GM12878 (cell line): ENCODE measurements at regions not wholly inside any gene's neighbourhood (a gene's known extent, or its start where the extent isn't known, plus 50 kb on each side); places are given as distances from the start of the nearest gene placed in this dataset.

Experiments
- ATAC-seq: fragments of 200-7000 bp; cut with Tn5 transposase; 3 replicates; pipeline ENCODE4 v1.9.1; 2020; ENCODE audit warnings: mild to moderate bottlenecking, moderate library complexity
- BruUV-seq: library from RNA; stranded (reverse); fragments of 400-500 nt; replicated peaks from 2 replicates; lab custom pipeline; 2021; lab: Mats Ljungman, UMichigan
- CTCF ChIA-PET: fragments of 300-600 bp; sonication (Branson Sonifier 250); formaldehyde crosslinking; extraction: SDS; loops from one replicate; lab custom pipeline; 2021; ENCODE audit warnings: inconsistent platforms; lab: Yijun Ruan, JAX
- POLR2A ChIA-PET: fragments of 350-600 bp; formaldehyde crosslinking; extraction: SDS; loops from one replicate; lab custom pipeline; 2021; ENCODE audit warnings: inconsistent platforms; lab: Charles Lee
- RAD21 ChIA-PET: fragments of 300-600 bp; sonication (Branson Sonifier 250); formaldehyde crosslinking; loops from one replicate; lab custom pipeline; 2023; ENCODE audit warnings: antibody characterized with exemption; ENCODE audit not compliant: unreplicated experiment; lab: Charles Lee
- SMC1A ChIA-PET: fragments of 300-600 bp; sonication (Branson Sonifier 250); formaldehyde crosslinking; loops from one replicate; lab custom pipeline; 2023; ENCODE audit not compliant: unreplicated experiment, uncharacterized antibody; lab: Charles Lee
- DNase-seq: peaks from one replicate; pipeline ENCODE4 v3.0.0-alpha.2; 2011; ENCODE audit warnings: low read depth, low spot score
- FAIRE-seq: peaks from 3 replicates; lab custom pipeline; 2011; peaks lifted over from hg19 to GRCh38; lab: Jason Lieb, UNC
- H2AFZ ChIP-seq: 2 replicates; pipeline ENCODE4 v1.6.0; 2011; ENCODE audit warnings: low read depth, low read length, control low read depth; ENCODE audit not compliant: control insufficient read depth
- H3K27ac ChIP-seq: 2 replicates; pipeline ENCODE4 v1.5.1; 2011; ENCODE audit warnings: control low read depth; ENCODE audit not compliant: control insufficient read depth, insufficient read depth
- H3K27me3 ChIP-seq, 2 experiments: replicated peaks in 1 of 2; 2 replicates each; pipeline versions ENCODE4 v1.6.0 to v1.6.1; 2011; ENCODE audit warnings: low read length in 1 of 2; ENCODE audit not compliant: control insufficient read depth in 2 of 2, insufficient read depth in 2 of 2
- H3K36me3 ChIP-seq, 2 experiments: 2 replicates each; pipeline ENCODE4 v1.5.1; 2011; ENCODE audit warnings: low read length in 1 of 2; ENCODE audit not compliant: control insufficient read depth in 2 of 2, insufficient read depth in 2 of 2
- H3K4me1 ChIP-seq: 2 replicates; pipeline ENCODE4 v1.6.1; 2011; ENCODE audit warnings: mild to moderate bottlenecking, low read length, moderate library complexity, mixed read lengths; ENCODE audit not compliant: control insufficient read depth, insufficient read depth
- H3K4me2 ChIP-seq: 2 replicates; pipeline ENCODE4 v1.6.0; 2011; ENCODE audit warnings: control low read depth; ENCODE audit not compliant: control insufficient read depth, insufficient read depth
- H3K4me3 ChIP-seq: fragments of 200-600 bp; sonication (generic); 2 replicates; pipeline ENCODE4 v1.5.1; 2016
- H3K79me2 ChIP-seq: 2 replicates; pipeline ENCODE4 v1.6.0; 2011; ENCODE audit warnings: low read length; ENCODE audit not compliant: control insufficient read depth, insufficient read depth
- H3K9ac ChIP-seq: 2 replicates; pipeline ENCODE4 v1.8.0; 2011; ENCODE audit warnings: low read length, control low read depth, mixed read lengths; ENCODE audit not compliant: control insufficient read depth, insufficient read depth
- H3K9me3 ChIP-seq: replicated peaks from 3 replicates; pipeline ENCODE4 v1.5.1; 2011; ENCODE audit warnings: mild to moderate bottlenecking, low read length; ENCODE audit not compliant: control insufficient read depth, insufficient read depth
- H4K20me1 ChIP-seq: 2 replicates; pipeline ENCODE4 v1.6.0; 2011; ENCODE audit not compliant: control insufficient read depth, insufficient read depth
- BCL11A ChIP-seq: IDR thresholded peaks from 2 replicates; pipeline ENCODE4 v1.6.1; 2011; ENCODE audit warnings: low read depth, low read length
- BMI1 ChIP-seq: fragments of 450-650 bp; IDR thresholded peaks from 2 replicates; pipeline ENCODE4 v1.6.1; 2016; ENCODE audit warnings: mild to moderate bottlenecking, moderate library complexity, borderline replicate concordance
- CBX3 ChIP-seq: fragments of 200-600 bp; sonication (generic); IDR thresholded peaks from 2 replicates; pipeline ENCODE4 v1.6.1; 2016; ENCODE audit warnings: low read depth, borderline replicate concordance
- CHD1 ChIP-seq: IDR thresholded peaks from 2 replicates; pipeline ENCODE4 v1.6.1; 2012; ENCODE audit warnings: low read depth, low read length, improper control_type of control experiment
- FOS ChIP-seq: IDR thresholded peaks from 3 replicates; pipeline ENCODE4 v1.6.1; 2011; ENCODE audit warnings: borderline replicate concordance; ENCODE audit not compliant: insufficient read length; ENCODE audit errors: extremely low read depth
- GATAD2B ChIP-seq: fragments of 450-650 bp; conservative IDR thresholded peaks from 2 replicates; pipeline ENCODE4 v1.6.1; 2017; ENCODE audit warnings: low read depth, mild to moderate bottlenecking, moderate library complexity
- HDGF ChIP-seq: fragments of 450-650 bp; IDR thresholded peaks from 2 replicates; pipeline ENCODE4 v1.6.1; 2016; ENCODE audit warnings: antibody characterized with exemption
- IKZF1 ChIP-seq: fragments of 450-650 bp; conservative IDR thresholded peaks from 2 replicates; pipeline ENCODE4 v1.6.1; 2017; ENCODE audit warnings: antibody characterized with exemption, mild to moderate bottlenecking
- LARP7 ChIP-seq: fragments of 450-650 bp; IDR thresholded peaks from 2 replicates; pipeline ENCODE4 v1.6.1; 2017; ENCODE audit warnings: mild to moderate bottlenecking
- MYC ChIP-seq: IDR thresholded peaks from 2 replicates; pipeline ENCODE4 v1.6.1; 2011; ENCODE audit warnings: mild to moderate bottlenecking, low read length, moderate library complexity, inconsistent platforms; ENCODE audit not compliant: insufficient read depth, insufficient replicate concordance, insufficient read length, severe bottlenecking
- NFXL1 ChIP-seq: fragments of 450-650 bp; IDR thresholded peaks from 2 replicates; pipeline ENCODE4 v1.6.1; 2017; ENCODE audit warnings: antibody characterized with exemption, mild to moderate bottlenecking, borderline replicate concordance
- NR2C1 ChIP-seq: fragments of 450-650 bp; IDR thresholded peaks from 2 replicates; pipeline ENCODE4 v1.6.1; 2017; ENCODE audit warnings: antibody characterized with exemption, mild to moderate bottlenecking, moderate library complexity
- RB1 ChIP-seq: fragments of 450-650 bp; formaldehyde crosslinking; IDR thresholded peaks from 2 replicates; pipeline ENCODE4 v1.6.1; 2017; ENCODE audit warnings: mild to moderate bottlenecking, borderline replicate concordance
- RELA ChIP-seq: fragments of 450-650 bp; IDR thresholded peaks from 2 replicates; pipeline ENCODE4 v1.8.0; 2014; ENCODE audit warnings: borderline replicate concordance; ENCODE audit not compliant: partially characterized antibody
- SMAD1 ChIP-seq: fragments of 450-650 bp; IDR thresholded peaks from 2 replicates; pipeline ENCODE4 v1.6.1; 2018; ENCODE audit warnings: mild to moderate bottlenecking, low read depth; ENCODE audit not compliant: partially characterized antibody
- SMAD5 ChIP-seq: IDR thresholded peaks from 2 replicates; pipeline ENCODE4 v1.6.1; 2016; ENCODE audit warnings: antibody characterized with exemption, low read depth
- SPI1 ChIP-seq: IDR thresholded peaks from 2 replicates; pipeline ENCODE4 v1.6.1; 2011; ENCODE audit warnings: low read depth, mild to moderate bottlenecking, low read length, moderate library complexity, borderline replicate concordance; ENCODE audit not compliant: insufficient read depth
- STAT3 ChIP-seq: IDR thresholded peaks from 2 replicates; pipeline ENCODE4 v1.6.1; 2011; ENCODE audit warnings: low read depth, low read length, improper control_type of control experiment
- TAF1 ChIP-seq: IDR thresholded peaks from 2 replicates; pipeline ENCODE4 v1.6.1; 2011; ENCODE audit warnings: mild to moderate bottlenecking, low read depth, low read length, borderline replicate concordance
- TCF7 ChIP-seq: IDR thresholded peaks from 2 replicates; pipeline ENCODE4 v1.6.1; 2014; ENCODE audit warnings: antibody characterized with exemption, borderline replicate concordance
- WGBS: methylation state at CpG from one replicate; pipeline ENCODE4 v1.1.6; 2016; ENCODE audit warnings: low lambda C conversion rate; ENCODE audit not compliant: insufficient replicate concordance, insufficient coverage; ENCODE audit errors: missing lambda C conversion rate; 5-methylcytosine and 5-hydroxymethylcytosine counted together
- in situ Hi-C: fragments of 300-500 bp; cut with MboI; formaldehyde crosslinking; loops from 9 replicates; pipeline ENCODE4 v1.14.3; 2018; ENCODE audit warnings: mixed read lengths
- intact Hi-C: fragments of 100-400 bp; cut with micrococcal nuclease; formaldehyde crosslinking; loops from one replicate; pipeline ENCODE4 v1.14.2; 2022; ENCODE audit not compliant: unreplicated experiment
- TF ChIP-seq, protein P1 (sequence below): fragments of 150-350 bp; IDR thresholded peaks from 2 replicates; pipeline ENCODE4 v1.6.1; 2016; ENCODE audit warnings: low read depth, low read length
- TF ChIP-seq, protein P2 (sequence below): IDR thresholded peaks from 2 replicates; pipeline ENCODE4 v1.6.1; 2012; ENCODE audit warnings: low read depth, low read length, improper control_type of control experiment

DNA sequence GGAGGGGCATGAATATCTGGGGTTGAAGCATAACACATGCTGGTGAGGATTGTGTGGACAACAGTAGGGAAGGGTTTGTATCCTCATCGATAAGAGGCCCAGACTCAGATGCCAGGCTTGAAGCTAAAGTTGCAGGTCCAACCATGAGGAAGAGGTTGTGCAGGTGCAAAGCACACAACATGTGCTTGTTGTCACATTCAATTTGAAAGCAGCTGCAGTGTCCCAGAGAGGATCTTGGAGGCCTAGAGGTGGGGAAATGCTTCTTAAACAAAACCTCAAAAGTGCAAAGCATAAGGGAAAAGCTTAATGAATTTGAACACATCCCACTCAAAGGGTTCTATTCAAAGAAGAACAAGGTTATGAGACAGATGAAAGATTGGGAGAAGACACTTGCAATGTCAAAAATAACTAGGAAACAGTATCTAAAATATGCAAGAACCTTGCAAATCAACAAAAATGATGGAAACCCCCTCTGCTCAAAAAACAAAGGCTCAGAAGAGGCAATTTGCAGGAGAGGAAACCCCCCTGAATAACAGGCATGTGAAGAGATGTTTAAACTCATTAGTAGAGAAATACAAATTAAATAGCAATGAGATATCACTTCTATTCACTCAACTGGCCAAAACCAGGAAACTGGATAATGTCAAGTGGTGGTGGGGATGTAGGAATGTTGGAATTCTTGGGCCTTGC is 187.1 kb downstream of the KATNAL1 start:
- no peaks in the 10 kb centered on the region for H4K20me1 ChIP-seq
- no peak overlapping the region for H3K4me2 ChIP-seq
- POLR2A ChIA-PET = interaction anchor here (0.7 kb wide), 1 partner anchor 11 kb away, joined by 4 read pairs; no protein-coding TSS in a partner anchor
- no peak overlapping the region for H3K4me3 ChIP-seq
- no peak overlapping the region for H3K9ac ChIP-seq
- ATAC-seq = peak; percentile 50
- in situ Hi-C loops = no loop called here
- no peaks in the 10 kb centered on the region for H3K79me2 ChIP-seq
- H3K27me3 ChIP-seq = no peaks in the 10 kb centered on the region
- WGBS = 100% methylated on average over 1 of the region's 1 CpG
- peaks cover 9% of the 10 kb centered on the region; the same call in 1 of the 2 replicates for H3K4me1 ChIP-seq
- no peaks in the 10 kb centered on the region for H3K36me3 ChIP-seq
- no peak for DNase-seq
- no peaks in the 10 kb centered on the region for H3K9me3 ChIP-seq
- H2AFZ ChIP-seq = no peak overlapping the region
- no TSS peak for BruUV-seq
- RAD21 ChIA-PET = interaction anchor here (0.6 to 4.4 kb wide), 4 partner anchors 13 to 462 kb away, joined by 3 to 39 read pairs (median 4); no protein-coding TSS in a partner anchor
- SMC1A ChIA-PET = interaction anchor here (1.5 to 2.5 kb wide), 3 partner anchors 12 to 274 kb away, joined by 4 to 8 read pairs (median 5); no protein-coding TSS in a partner anchor
- FAIRE-seq = no peak
- intact Hi-C loops = no loop called here
- H3K27ac ChIP-seq = no peak overlapping the region
- CTCF ChIA-PET = interaction anchor here (0.6 to 1.6 kb wide), 5 partner anchors 12 to 1435 kb away, joined by 3 to 5 read pairs (median 4); no protein-coding TSS in a partner anchor
- TF ChIP-seq NFXL1 = no peak
- TF ChIP-seq NR2C1 = no peak
- no peak for TF ChIP-seq STAT3
- TF ChIP-seq RELA = no peak
- TF ChIP-seq FOS = no peak
- peak; percentile 40; the same call in 1 of the 2 replicates for TF ChIP-seq IKZF1
- no peak for TF ChIP-seq CBX3
- TF ChIP-seq SMAD1 = no peak
- TF ChIP-seq CHD1 = no peak
- TF ChIP-seq RB1 = no peak
- TF ChIP-seq GATAD2B = no peak
- TF ChIP-seq, protein P1, sequence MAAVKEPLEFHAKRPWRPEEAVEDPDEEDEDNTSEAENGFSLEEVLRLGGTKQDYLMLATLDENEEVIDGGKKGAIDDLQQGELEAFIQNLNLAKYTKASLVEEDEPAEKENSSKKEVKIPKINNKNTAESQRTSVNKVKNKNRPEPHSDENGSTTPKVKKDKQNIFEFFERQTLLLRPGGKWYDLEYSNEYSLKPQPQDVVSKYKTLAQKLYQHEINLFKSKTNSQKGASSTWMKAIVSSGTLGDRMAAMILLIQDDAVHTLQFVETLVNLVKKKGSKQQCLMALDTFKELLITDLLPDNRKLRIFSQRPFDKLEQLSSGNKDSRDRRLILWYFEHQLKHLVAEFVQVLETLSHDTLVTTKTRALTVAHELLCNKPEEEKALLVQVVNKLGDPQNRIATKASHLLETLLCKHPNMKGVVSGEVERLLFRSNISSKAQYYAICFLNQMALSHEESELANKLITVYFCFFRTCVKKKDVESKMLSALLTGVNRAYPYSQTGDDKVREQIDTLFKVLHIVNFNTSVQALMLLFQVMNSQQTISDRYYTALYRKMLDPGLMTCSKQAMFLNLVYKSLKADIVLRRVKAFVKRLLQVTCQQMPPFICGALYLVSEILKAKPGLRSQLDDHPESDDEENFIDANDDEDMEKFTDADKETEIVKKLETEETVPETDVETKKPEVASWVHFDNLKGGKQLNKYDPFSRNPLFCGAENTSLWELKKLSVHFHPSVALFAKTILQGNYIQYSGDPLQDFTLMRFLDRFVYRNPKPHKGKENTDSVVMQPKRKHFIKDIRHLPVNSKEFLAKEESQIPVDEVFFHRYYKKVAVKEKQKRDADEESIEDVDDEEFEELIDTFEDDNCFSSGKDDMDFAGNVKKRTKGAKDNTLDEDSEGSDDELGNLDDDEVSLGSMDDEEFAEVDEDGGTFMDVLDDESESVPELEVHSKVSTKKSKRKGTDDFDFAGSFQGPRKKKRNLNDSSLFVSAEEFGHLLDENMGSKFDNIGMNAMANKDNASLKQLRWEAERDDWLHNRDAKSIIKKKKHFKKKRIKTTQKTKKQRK = no peak
- 0 out of 2 replicates have a peak, but pooled peaks have one; percentile 2 for TF ChIP-seq SPI1
- no peak for TF ChIP-seq BMI1
- TF ChIP-seq MYC = no peak
- TF ChIP-seq BCL11A = no peak
- TF ChIP-seq HDGF = no peak
- TF ChIP-seq TCF7 = no peak
- TF ChIP-seq, protein P2, sequence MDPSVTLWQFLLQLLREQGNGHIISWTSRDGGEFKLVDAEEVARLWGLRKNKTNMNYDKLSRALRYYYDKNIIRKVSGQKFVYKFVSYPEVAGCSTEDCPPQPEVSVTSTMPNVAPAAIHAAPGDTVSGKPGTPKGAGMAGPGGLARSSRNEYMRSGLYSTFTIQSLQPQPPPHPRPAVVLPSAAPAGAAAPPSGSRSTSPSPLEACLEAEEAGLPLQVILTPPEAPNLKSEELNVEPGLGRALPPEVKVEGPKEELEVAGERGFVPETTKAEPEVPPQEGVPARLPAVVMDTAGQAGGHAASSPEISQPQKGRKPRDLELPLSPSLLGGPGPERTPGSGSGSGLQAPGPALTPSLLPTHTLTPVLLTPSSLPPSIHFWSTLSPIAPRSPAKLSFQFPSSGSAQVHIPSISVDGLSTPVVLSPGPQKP = no peak
- no peak for TF ChIP-seq LARP7
- TF ChIP-seq SMAD5 = no peak
- TF ChIP-seq TAF1 = no peak
